ENCODE measurements at regions not wholly inside any gene's neighbourhood (a gene's known extent, or its start where the extent isn't known, plus 50 kb on each side); places are given as distances from the start of the nearest gene placed in this dataset.

- TF ChIP-seq EP300 (IDR thresholded peaks at IDR 0.05; ENCODE audit: borderline replicate concordance in 1 of 2, control insufficient read depth in 1 of 2, low read depth in 2 of 2, low read length in 2 of 2) (0 out of 4 replicates have a peak, but pooled peaks of 1 of the 2 experiments have one; percentile 42), ZNF207 (IDR thresholded peaks at IDR 0.05; ENCODE audit: borderline replicate concordance) (no peak)
These were observed 193.0 kb downstream of the HLX start (continued) for GRCh38 chr1:221072214-221072613.

GRCh38 chr1:221074332-221074731 is 195.1 kb downstream of the HLX start:
- H3K27ac ChIP-seq (ENCODE audit: control insufficient read depth, insufficient read depth) = no peak overlapping the region; the same call in 1 of the 2 replicates
- POLR2A ChIA-PET = no interaction called here
- no TSS peak for BruUV-seq (replicated peaks)
- no peaks in the 10 kb centered on the region for H3K36me3 ChIP-seq (ENCODE audit: control insufficient read depth in 2 of 2, insufficient read depth in 2 of 2, low read length in 1 of 2)
- in situ Hi-C loops (cut with MboI) = no loop called here
- SMC1A ChIA-PET (ENCODE audit: uncharacterized antibody, unreplicated experiment) = interaction anchor here (0.6 to 2.3 kb wide), 5 partner anchors 10 to 128 kb away, joined by 3 to 12 read pairs (median 4); no protein-coding TSS in a partner anchor
- FAIRE-seq (no peak), DNase-seq (ENCODE audit: low read depth, low spot score) (no peak), ATAC-seq (no peak)
- H3K27me3 ChIP-seq (replicated peaks in 1 of 2; ENCODE audit: control insufficient read depth in 2 of 2, insufficient read depth in 2 of 2, low read length in 1 of 2) = no peaks in the 10 kb centered on the region
- 84% methylated on average over 2 of the region's 2 CpGs for WGBS (ENCODE audit: insufficient coverage, insufficient replicate concordance, low lambda C conversion rate, missing lambda C conversion rate)
- H3K4me3 ChIP-seq = no peak overlapping the region
- H3K79me2 ChIP-seq (ENCODE audit: control insufficient read depth, insufficient read depth, low read length) = no peaks in the 10 kb centered on the region
- H2AFZ ChIP-seq (ENCODE audit: control insufficient read depth, low read depth, low read length) = peak overlapping the region; percentile 39
- no peak overlapping the region for H3K9ac ChIP-seq (ENCODE audit: control insufficient read depth, insufficient read depth, low read length)
- intact Hi-C loops (cut with micrococcal nuclease; ENCODE audit: unreplicated experiment) = no loop called here
- H3K4me2 ChIP-seq (ENCODE audit: control insufficient read depth, insufficient read depth) = no peak overlapping the region
- CTCF ChIA-PET = interaction anchor here (0.9 to 3.4 kb wide), 4 partner anchors 13 to 1381 kb away, joined by 3 to 12 read pairs (median 4); no protein-coding TSS in a partner anchor
- H4K20me1 ChIP-seq (ENCODE audit: control insufficient read depth, insufficient read depth) = no peaks in the 10 kb centered on the region
- no peak for TF ChIP-seq FOS (IDR thresholded peaks at IDR 0.05; ENCODE audit: borderline replicate concordance, extremely low read depth, insufficient read length)
- peaks cover 25% of the 10 kb centered on the region for H3K4me1 ChIP-seq (ENCODE audit: control insufficient read depth, insufficient read depth, low read length)
- peaks cover 6% of the 10 kb centered on the region for H3K9me3 ChIP-seq (replicated peaks; ENCODE audit: control insufficient read depth, insufficient read depth, low read length)
- RAD21 ChIA-PET (ENCODE audit: unreplicated experiment) = no interaction called here

GRCh38 chr1:221075911-221076310 is 196.7 kb downstream of the HLX start:
- H2AFZ ChIP-seq (ENCODE audit: control insufficient read depth, low read depth, low read length) = no peak overlapping the region

More at GRCh38 chr1:221075911-221076310, 196.7 kb downstream of the HLX start:
- Histone ChIP-seq H3K9ac (ENCODE audit: control insufficient read depth, insufficient read depth, low read length) (no peak overlapping the region), H3K4me3 (no peak overlapping the region), H3K27me3 (replicated peaks in 1 of 2; ENCODE audit: control insufficient read depth in 2 of 2, insufficient read depth in 2 of 2, low read length in 1 of 2) (no peaks in the 10 kb centered on the region), H3K4me1 (ENCODE audit: control insufficient read depth, insufficient read depth, low read length) (peaks cover 16% of the 10 kb centered on the region), H4K20me1 (ENCODE audit: control insufficient read depth, insufficient read depth) (no peaks in the 10 kb centered on the region), H3K79me2 (ENCODE audit: control insufficient read depth, insufficient read depth, low read length) (no peaks in the 10 kb centered on the region), H3K4me2 (ENCODE audit: control insufficient read depth, insufficient read depth) (no peak overlapping the region), H3K36me3 (ENCODE audit: control insufficient read depth in 2 of 2, insufficient read depth in 2 of 2, low read length in 1 of 2) (no peaks in the 10 kb centered on the region), H3K9me3 (replicated peaks; ENCODE audit: control insufficient read depth, insufficient read depth, low read length) (peaks cover 6% of the 10 kb centered on the region), H3K27ac (ENCODE audit: control insufficient read depth, insufficient read depth) (no peak overlapping the region)
- TF ChIP-seq TCF3 (IDR thresholded peaks at IDR 0.05; ENCODE audit: borderline replicate concordance, insufficient read depth, low read depth, low read length) = no peak
- no peak for TF ChIP-seq ATF7 (IDR thresholded peaks at IDR 0.05; ENCODE audit: low read depth)
- TF ChIP-seq STAT1 (conservative IDR thresholded peaks at IDR 0.05) = no peak
- no peak for TF ChIP-seq RB1 (IDR thresholded peaks at IDR 0.05; ENCODE audit: borderline replicate concordance)
- TF ChIP-seq MEF2B (IDR thresholded peaks at IDR 0.05; ENCODE audit: partially characterized antibody, poor library complexity, severe bottlenecking) = no peak
- TF ChIP-seq YBX1 (IDR thresholded peaks at IDR 0.05) = no peak
- TF ChIP-seq MTA2 (IDR thresholded peaks at IDR 0.05; ENCODE audit: low read depth) = no peak
- no peak for TF ChIP-seq GABPA (IDR thresholded peaks at IDR 0.05; ENCODE audit: low read depth)
- TF ChIP-seq SIX5 (IDR thresholded peaks at IDR 0.05; ENCODE audit: low read depth, low read length, severe bottlenecking) = no peak
- TF ChIP-seq KDM1A (IDR thresholded peaks at IDR 0.05; ENCODE audit: borderline replicate concordance) = no peak
- no peak for TF ChIP-seq ETV6 (conservative IDR thresholded peaks at IDR 0.05 in 1 of 2, IDR thresholded peaks at IDR 0.05 in 1 of 2; ENCODE audit: borderline replicate concordance in 1 of 2, low read depth in 1 of 2)
- intact Hi-C loops (cut with micrococcal nuclease; ENCODE audit: unreplicated experiment) (no loop called here), in situ Hi-C loops (cut with MboI) (no loop called here)
- CTCF ChIA-PET = interaction anchor here (0.6 kb wide), 2 partner anchors 77 to 201 kb away, joined by 3 to 4 read pairs; no protein-coding TSS in a partner anchor
- ATAC-seq (no peak), FAIRE-seq (no peak), DNase-seq (ENCODE audit: low read depth, low spot score) (no peak)
- no TSS peak for BruUV-seq (replicated peaks)
- WGBS (ENCODE audit: insufficient coverage, insufficient replicate concordance, low lambda C conversion rate, missing lambda C conversion rate) = 60% methylated on average over 3 of the region's 3 CpGs
- SMC1A ChIA-PET (ENCODE audit: uncharacterized antibody, unreplicated experiment) = interaction anchor here (1.0 to 1.3 kb wide), 2 partner anchors 17 to 24 kb away, joined by 3 read pairs; no protein-coding TSS in a partner anchor
- RAD21 ChIA-PET (ENCODE audit: unreplicated experiment) = no interaction called here
- POLR2A ChIA-PET = no interaction called here
